K562 (cell line): ENCODE measurements at regions not wholly inside any gene's neighbourhood (a gene's known extent, or its start where the extent isn't known, plus 50 kb on each side); places are given as distances from the start of the nearest gene placed in this dataset.

Experiments used
- ATAC-seq: fragments of 200-7000 bp; cut with Tn5 transposase; 3 replicates; pipeline ENCODE4 v1.9.1; 2020; ENCODE audit warnings: moderate library complexity
- BruUV-seq: library from RNA; stranded (reverse); fragments of 400-500 nt; replicated peaks from 2 replicates; lab custom pipeline; 2021; lab: Mats Ljungman, UMichigan
- CTCF ChIA-PET: fragments of 300-600 bp; formaldehyde crosslinking; extraction: SDS; loops from one replicate; lab custom pipeline; 2021; ENCODE audit warnings: low intra/inter-chr PET ratio; lab: Yijun Ruan, JAX
- POLR2A ChIA-PET: fragments of 300-600, 350-650 bp; sonication (Branson Sonifier 250); formaldehyde crosslinking; extraction: SDS; loops from one replicate; lab custom pipeline; 2021; ENCODE audit warnings: antibody characterized with exemption, inconsistent platforms; lab: Yijun Ruan, JAX
- DNase-seq, 4 experiments: peaks; one replicate each; pipeline versions ENCODE4 v3.0.0 to v3.0.0-alpha.2; 2011 to 2018; ENCODE audit warnings: low spot score in 3 of 4, mixed read lengths in 3 of 4; ENCODE audit errors: extremely low read depth in 1 of 4
- FAIRE-seq: peaks from 2 replicates; lab custom pipeline; 2011; peaks lifted over from hg19 to GRCh38; lab: Jason Lieb, UNC
- H2AFZ ChIP-seq: 2 replicates; pipeline ENCODE4 v1.6.0; 2011; ENCODE audit warnings: low read depth, low read length, control low read depth, inconsistent platforms
- H3K27ac ChIP-seq: fragments of 200-600 bp; 3 replicates; pipeline ENCODE4 v1.8.0; 2011; ENCODE audit warnings: low read depth, mild to moderate bottlenecking, control low read depth, inconsistent platforms, low read length, moderate library complexity, mixed read lengths; ENCODE audit errors: extremely low read depth
- H3K27me3 ChIP-seq, 2 experiments: fragments of 300-600 bp in 1 of 2; 2 replicates in 1 of 2; 3 replicates in 1 of 2; pipeline versions ENCODE4 v1.6.0 to v1.8.0; 2011; ENCODE audit warnings: inconsistent platforms in 2 of 2, low read length in 2 of 2, mild to moderate bottlenecking in 1 of 2, mixed read lengths in 1 of 2, moderate library complexity in 1 of 2; ENCODE audit not compliant: control insufficient read depth in 2 of 2, insufficient read depth in 2 of 2
- H3K36me3 ChIP-seq: fragments of 300-600 bp; 3 replicates; pipeline ENCODE4 v1.8.0; 2011; ENCODE audit warnings: mild to moderate bottlenecking, low read length, inconsistent platforms; ENCODE audit not compliant: control insufficient read depth, insufficient read depth
- H3K4me1 ChIP-seq, 2 experiments: fragments of 200-600 bp in 1 of 2; replicated peaks in 1 of 2; 2 replicates in 1 of 2; 3 replicates in 1 of 2; pipeline versions ENCODE4 v1.5.1 to v1.8.0; 2011; ENCODE audit warnings: inconsistent platforms in 2 of 2, low read length in 2 of 2, mild to moderate bottlenecking in 1 of 2, mixed read lengths in 1 of 2, moderate library complexity in 1 of 2; ENCODE audit not compliant: control insufficient read depth in 2 of 2, insufficient read depth in 2 of 2
- H3K4me2 ChIP-seq: 2 replicates; pipeline ENCODE4 v1.6.1; 2011; ENCODE audit warnings: low read length, control low read depth, inconsistent platforms, mixed read lengths; ENCODE audit not compliant: insufficient read depth
- H3K4me3 ChIP-seq: fragments of 200-600 bp; sonication (generic), shearing (Covaris generic); 2 replicates; pipeline ENCODE4 v1.5.1; 2016; ENCODE audit warnings: control low read depth, inconsistent platforms
- H3K79me2 ChIP-seq: fragments of 200-600 bp; 3 replicates; pipeline ENCODE4 v1.8.0; 2011; ENCODE audit warnings: low read length, inconsistent platforms; ENCODE audit not compliant: control insufficient read depth, insufficient read depth
- H3K9ac ChIP-seq, 2 experiments: 2 replicates each; pipeline versions ENCODE4 v1.6.0 to v1.6.1; 2011; ENCODE audit warnings: low read depth in 2 of 2, low read length in 2 of 2, control low read depth in 1 of 2, inconsistent platforms in 1 of 2, mild to moderate bottlenecking in 1 of 2, mixed read lengths in 1 of 2; ENCODE audit not compliant: insufficient read depth in 1 of 2
- H3K9me1 ChIP-seq: one replicate; pipeline ENCODE4 v1.6.0; 2011; ENCODE audit warnings: inconsistent platforms, mild to moderate bottlenecking, low read length, moderate library complexity; ENCODE audit not compliant: control insufficient read depth, insufficient read depth
- H3K9me3 ChIP-seq: replicated peaks from 2 replicates; pipeline ENCODE4 v1.5.1; 2011; ENCODE audit warnings: low read depth, low read length, inconsistent platforms; ENCODE audit not compliant: control insufficient read depth, insufficient read depth
- H4K20me1 ChIP-seq: replicated peaks from 2 replicates; pipeline ENCODE4 v1.6.1; 2011; ENCODE audit warnings: low read length, inconsistent platforms, mixed read lengths; ENCODE audit not compliant: control insufficient read depth, insufficient read depth
- ELF4 ChIP-seq: fragments of 450-650 bp; formaldehyde crosslinking; IDR thresholded peaks from 2 replicates; pipeline ENCODE4 v1.4.0; 2022; ENCODE audit warnings: missing genetic modification characterization
- JUND ChIP-seq, 2 experiments: IDR thresholded peaks; 2 replicates in 1 of 2; 3 replicates in 1 of 2; pipeline ENCODE4 v1.6.1; 2011; ENCODE audit warnings: borderline replicate concordance in 2 of 2, low read depth in 2 of 2, low read length in 2 of 2, improper control_type of control experiment in 1 of 2, missing biosample characterization in 1 of 2, missing genetic modification characterization in 1 of 2, missing genetic modification reagents in 1 of 2
- XRCC4 ChIP-seq: IDR thresholded peaks from one replicate; pipeline ENCODE4 v1.6.1; 2011; ENCODE audit not compliant: insufficient read depth, insufficient read length; ENCODE audit errors: extremely low read depth
- ZNF263 ChIP-seq: sonication (generic); formaldehyde crosslinking; IDR thresholded peaks from 2 replicates; pipeline ENCODE4 v1.8.0; 2022; ENCODE audit warnings: mild to moderate bottlenecking, missing genetic modification reagents, borderline replicate concordance
- ZNF384 ChIP-seq: IDR thresholded peaks from 2 replicates; pipeline ENCODE4 v1.6.1; 2012; ENCODE audit warnings: low read depth, low read length, improper control_type of control experiment
- WGBS: fragments of 100-300 bp; shearing (Covaris generic); methylation state at CpG from one replicate; pipeline ENCODE4 v1.1.6; 2016; ENCODE audit warnings: low coverage, mixed read lengths; ENCODE audit not compliant: insufficient coverage; ENCODE audit errors: missing lambda C conversion rate; 5-methylcytosine and 5-hydroxymethylcytosine counted together
- in situ Hi-C: fragments of 300-500 bp; cut with MboI; formaldehyde crosslinking; loops from 4 replicates; pipeline ENCODE4 v1.15.0; 2018; ENCODE audit warnings: inconsistent platforms, mixed read lengths
- intact Hi-C: fragments of 100-400 bp; cut with micrococcal nuclease; formaldehyde crosslinking; loops from 2 replicates; pipeline ENCODE4 v1.14.2; 2022
- TF ChIP-seq, protein P1 (sequence below): fragments of 250-450 bp; sonication (Bioruptor Pico); IDR thresholded peaks from 2 replicates; pipeline ENCODE4 v1.8.0; 2022; ENCODE audit warnings: moderate library complexity, mild to moderate bottlenecking, inconsistent platforms

DNA sequence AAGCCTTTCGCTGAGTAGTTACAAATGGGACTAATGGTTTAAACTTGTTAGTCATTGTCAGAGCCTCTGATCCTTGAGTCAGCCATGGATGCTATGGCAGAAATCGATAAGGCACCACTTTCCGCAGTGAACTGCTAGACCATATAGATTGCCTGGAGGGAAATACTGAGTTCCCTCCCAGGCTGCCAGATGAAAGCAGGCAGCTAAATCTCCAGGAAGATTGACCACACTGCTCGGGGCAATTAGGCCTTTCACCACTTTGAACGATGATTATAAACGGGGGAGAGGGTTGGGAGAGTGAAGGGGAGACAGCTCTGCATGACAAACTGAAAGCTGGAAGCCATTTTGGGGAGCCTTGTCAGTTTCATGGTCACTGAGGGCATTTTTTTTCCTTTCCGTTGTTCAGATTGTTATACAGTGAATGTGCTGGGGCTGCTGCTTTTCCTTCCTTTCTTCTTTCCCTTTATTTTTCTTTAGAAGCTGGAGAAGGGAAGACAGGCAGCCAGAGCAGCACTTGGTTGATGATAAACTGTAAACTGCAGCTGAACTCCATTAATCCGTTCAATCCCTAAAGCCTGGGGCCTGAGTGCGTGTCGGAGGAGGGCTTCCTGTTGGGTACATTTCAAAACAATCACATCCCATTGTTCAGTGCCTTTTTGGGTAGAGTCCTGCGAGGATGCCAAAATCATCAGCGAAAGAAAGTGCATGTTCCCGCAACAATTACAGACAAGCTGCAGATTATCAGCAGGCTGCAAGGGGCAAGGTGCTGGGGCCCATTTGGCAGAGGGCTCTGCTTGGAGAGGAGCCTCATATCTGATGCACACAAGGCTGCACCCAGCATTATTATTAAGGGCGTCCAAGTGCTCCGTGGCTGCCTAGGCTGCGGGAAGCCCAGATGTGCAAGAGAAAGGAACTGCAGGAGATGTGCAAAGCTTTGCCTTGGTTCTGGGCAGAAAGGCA lies 308.4 kb downstream of the PSAT1 start:
- Histone ChIP-seq H3K9me1 (no peaks in the 10 kb centered on the region), H3K9ac (no peak overlapping the region), H3K4me2 (no peak overlapping the region), H3K4me1 (no peaks in the 10 kb centered on the region), H3K27ac (no peak overlapping the region), H3K27me3 (no peaks in the 10 kb centered on the region), H2AFZ (no peak overlapping the region), H3K79me2 (no peaks in the 10 kb centered on the region), H3K4me3 (no peak overlapping the region), H3K9me3 (no peaks in the 10 kb centered on the region), H4K20me1 (no peaks in the 10 kb centered on the region), H3K36me3 (no peaks in the 10 kb centered on the region)
- FAIRE-seq (no peak), ATAC-seq (no peak), DNase-seq (no peak)
- ChIA-PET CTCF (no interaction called here), POLR2A (interaction anchor here (0.6 kb wide), 2 partner anchors 191 to 308 kb away, joined by 3 to 4 read pairs; no protein-coding TSS in a partner anchor)
- BruUV-seq = no TSS peak
- TF ChIP-seq ELF4 (CRISPR knock-in tag) = no peak
- TF ChIP-seq ZNF384 = no peak
- TF ChIP-seq ZNF263 (CRISPR knock-in tag) = no peak
- no peak for TF ChIP-seq JUND (IDR thresholded peaks at IDR 0.05; ENCODE audit: borderline replicate concordance, low read depth, low read length)
- no peak for TF ChIP-seq JUND (tag; IDR thresholded peaks at IDR 0.05; ENCODE audit: borderline replicate concordance, low read depth, low read length)
- TF ChIP-seq, protein P1, sequence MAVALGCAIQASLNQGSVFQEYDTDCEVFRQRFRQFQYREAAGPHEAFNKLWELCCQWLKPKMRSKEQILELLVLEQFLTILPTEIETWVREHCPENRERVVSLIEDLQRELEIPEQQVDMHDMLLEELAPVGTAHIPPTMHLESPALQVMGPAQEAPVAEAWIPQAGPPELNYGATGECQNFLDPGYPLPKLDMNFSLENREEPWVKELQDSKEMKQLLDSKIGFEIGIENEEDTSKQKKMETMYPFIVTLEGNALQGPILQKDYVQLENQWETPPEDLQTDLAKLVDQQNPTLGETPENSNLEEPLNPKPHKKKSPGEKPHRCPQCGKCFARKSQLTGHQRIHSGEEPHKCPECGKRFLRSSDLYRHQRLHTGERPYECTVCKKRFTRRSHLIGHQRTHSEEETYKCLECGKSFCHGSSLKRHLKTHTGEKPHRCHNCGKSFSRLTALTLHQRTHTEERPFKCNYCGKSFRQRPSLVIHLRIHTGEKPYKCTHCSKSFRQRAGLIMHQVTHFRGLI (CRISPR knock-in tag) = no peak
- no peak for TF ChIP-seq XRCC4
- 0% methylated on average over 15 of the region's 16 CpGs for WGBS
- in situ Hi-C loops (no loop called here), intact Hi-C loops (no loop called here)
